Stomach (tissue), 8 donors: ENCODE measurements at regions not wholly inside any gene's neighbourhood (a gene's known extent, or its start where the extent isn't known, plus 50 kb on each side); places are given as distances from the start of the nearest gene placed in this dataset.

Source experiments
- DNase-seq, 2 donors: peaks; one replicate each; pipeline versions ENCODE4 v3.0.0 to v3.0.0-alpha.2; 2013 to 2019
- H3K27ac ChIP-seq, 5 donors: fragments of 200-600 bp in 4 of 5; sonication (generic) in 4 of 5; one replicate each; pipeline ENCODE4 v1.5.1; 2013 to 2019; ENCODE audit warnings: mild to moderate bottlenecking in 1 of 5, moderate library complexity in 1 of 5
- H3K27me3 ChIP-seq, 3 donors: fragments of 200-600 bp; sonication (generic); one replicate each; pipeline ENCODE4 v1.5.1; 2017 to 2019; ENCODE audit warnings: mixed run types in 1 of 3
- H3K36me3 ChIP-seq, 4 donors: fragments of 200-600 bp; sonication (generic); 1 replicate in 3 of 4; 2 replicates in 1 of 4; pipeline ENCODE4 v1.5.1; 2016 to 2019
- H3K4me1 ChIP-seq, 4 donors: fragments of 200-600 bp; sonication (generic); one replicate each; pipeline ENCODE4 v1.5.1; 2016 to 2019
- H3K4me3 ChIP-seq, 4 donors: fragments of 200-600 bp; sonication (generic) in 3 of 4; one replicate each; pipeline ENCODE4 v1.5.1; 2016 to 2019; ENCODE audit warnings: mild to moderate bottlenecking in 1 of 4
- H3K9me3 ChIP-seq, 4 donors: fragments of 200-600 bp; sonication (generic); one replicate each; pipeline ENCODE4 v1.5.1; 2016 to 2019
- EP300 ChIP-seq: sonication (generic); formaldehyde crosslinking; IDR thresholded peaks from one replicate; pipeline ENCODE4 v1.6.1; 2017; ENCODE audit warnings: antibody characterized with exemption
- POLR2A ChIP-seq, 4 donors: fragments of 450-650 bp; IDR thresholded peaks; one replicate each; pipeline ENCODE4 v1.6.1; 2016; ENCODE audit warnings: antibody characterized with exemption in 4 of 4, control low read depth in 2 of 4, mild to moderate bottlenecking in 1 of 4, moderate library complexity in 1 of 4
- POLR2AphosphoS5 ChIP-seq, 3 donors: sonication (generic); formaldehyde crosslinking; IDR thresholded peaks; one replicate each; pipeline ENCODE4 v1.6.1; 2016; ENCODE audit warnings: antibody characterized with exemption in 3 of 3
- WGBS, 5 donors: extraction: QIAGEN DNeasy Blood & Tissue Kit in 3 of 5; methylation state at CpG; one replicate each; pipeline versions ENCODE4 v1.1.5 to v1.1.7; 2013 to 2018; 5-methylcytosine and 5-hydroxymethylcytosine counted together
- intact Hi-C: fragments of 100-400 bp; cut with DNase I; formaldehyde crosslinking; loops from one replicate; pipeline ENCODE4 v1.15.1; 2023; ENCODE audit warnings: low total_unique reads
- TF ChIP-seq, protein P1 (sequence below), 7 experiments: fragments of 450-650 bp in 4 of 7; fragments of 200-600 bp in 3 of 7; sonication (generic) in 3 of 7; IDR thresholded peaks; one replicate each; pipeline ENCODE4 v1.5.1; 2016 to 2019; ENCODE audit warnings: antibody characterized with exemption in 7 of 7, control low read depth in 2 of 7, mild to moderate bottlenecking in 1 of 7
- donor health status: healthy with polysubstance abuse.
- donor health status: Bipolar disorder and iron deficiency.
- donor health status: healthy.

DNA sequence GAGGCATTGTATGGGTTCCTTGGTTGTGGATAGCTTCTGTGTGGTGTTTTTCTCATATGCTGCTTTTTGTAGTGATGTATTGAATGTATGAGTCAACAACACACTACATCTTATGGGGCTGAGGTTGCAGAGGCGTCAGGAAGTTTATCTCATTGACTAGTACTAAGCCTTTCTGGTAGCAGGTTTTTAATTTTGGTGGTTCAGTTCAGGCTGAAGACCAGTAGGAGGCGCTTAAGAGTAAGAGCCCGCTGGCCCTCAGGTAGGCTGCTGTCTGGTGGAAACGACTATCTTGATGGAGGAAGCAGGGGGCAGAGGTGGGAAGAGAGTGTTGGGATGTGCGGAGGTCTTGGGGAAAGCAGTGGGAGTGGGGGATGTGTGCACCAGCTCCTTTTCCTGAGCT is 62.4 kb downstream of the RTP4 start:
- WGBS, 5 donors = 28 to 62% (median 43%) methylated on average over 5 of the region's 5 CpGs

More for the DNA sequence above, 62.4 kb downstream of the RTP4 start:
- Histone ChIP-seq H3K27ac (no peak overlapping the region), H3K36me3 (no peaks in the 10 kb centered on the region), H3K4me1 (no peaks in the 10 kb centered on the region), H3K27me3 (no peaks in the 10 kb centered on the region), H3K9me3 (no peaks in the 10 kb centered on the region), H3K4me3 (no peak overlapping the region)
- DNase-seq = no peak
- intact Hi-C loops = no loop called here
- TF ChIP-seq, protein P1, sequence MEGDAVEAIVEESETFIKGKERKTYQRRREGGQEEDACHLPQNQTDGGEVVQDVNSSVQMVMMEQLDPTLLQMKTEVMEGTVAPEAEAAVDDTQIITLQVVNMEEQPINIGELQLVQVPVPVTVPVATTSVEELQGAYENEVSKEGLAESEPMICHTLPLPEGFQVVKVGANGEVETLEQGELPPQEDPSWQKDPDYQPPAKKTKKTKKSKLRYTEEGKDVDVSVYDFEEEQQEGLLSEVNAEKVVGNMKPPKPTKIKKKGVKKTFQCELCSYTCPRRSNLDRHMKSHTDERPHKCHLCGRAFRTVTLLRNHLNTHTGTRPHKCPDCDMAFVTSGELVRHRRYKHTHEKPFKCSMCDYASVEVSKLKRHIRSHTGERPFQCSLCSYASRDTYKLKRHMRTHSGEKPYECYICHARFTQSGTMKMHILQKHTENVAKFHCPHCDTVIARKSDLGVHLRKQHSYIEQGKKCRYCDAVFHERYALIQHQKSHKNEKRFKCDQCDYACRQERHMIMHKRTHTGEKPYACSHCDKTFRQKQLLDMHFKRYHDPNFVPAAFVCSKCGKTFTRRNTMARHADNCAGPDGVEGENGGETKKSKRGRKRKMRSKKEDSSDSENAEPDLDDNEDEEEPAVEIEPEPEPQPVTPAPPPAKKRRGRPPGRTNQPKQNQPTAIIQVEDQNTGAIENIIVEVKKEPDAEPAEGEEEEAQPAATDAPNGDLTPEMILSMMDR (IDR thresholded peaks at IDR 0.05) = no peak
- TF ChIP-seq POLR2AphosphoS5 (IDR thresholded peaks at IDR 0.05) = no peak
- no peak for TF ChIP-seq POLR2A (IDR thresholded peaks at IDR 0.05)
- TF ChIP-seq EP300 = no peak
